ENCODE measurements at regions not wholly inside any gene's neighbourhood (a gene's known extent, or its start where the extent isn't known, plus 50 kb on each side); places are given as distances from the start of the nearest gene placed in this dataset.
"Not testable (repeated sequence)": the region's sequence is repeated elsewhere in the genome, so short reads cannot be mapped to it uniquely, and the experiment has no call there.

DNA sequence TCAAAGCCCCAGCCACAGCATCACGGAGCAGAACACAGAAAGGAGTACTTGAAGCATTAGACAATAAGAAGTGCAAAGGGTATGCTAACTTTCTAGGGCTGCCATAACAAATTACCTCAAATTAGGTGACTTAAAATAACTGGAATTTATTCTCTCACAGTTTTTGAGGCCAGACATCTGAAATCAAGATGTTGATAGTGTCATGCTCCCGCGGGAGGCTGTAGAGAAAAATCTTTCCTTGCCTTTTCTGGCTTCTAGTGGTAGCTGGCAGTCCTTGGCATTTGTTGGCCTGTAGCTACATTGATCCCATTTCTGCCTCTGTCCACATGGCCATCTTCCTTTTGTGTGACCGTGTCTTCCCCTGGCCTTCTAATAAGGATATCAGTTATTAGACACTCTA is 51.9 kb upstream of the SPDL1 start:
- DNase-seq (ENCODE audit: low read depth), result no peak

DNA sequence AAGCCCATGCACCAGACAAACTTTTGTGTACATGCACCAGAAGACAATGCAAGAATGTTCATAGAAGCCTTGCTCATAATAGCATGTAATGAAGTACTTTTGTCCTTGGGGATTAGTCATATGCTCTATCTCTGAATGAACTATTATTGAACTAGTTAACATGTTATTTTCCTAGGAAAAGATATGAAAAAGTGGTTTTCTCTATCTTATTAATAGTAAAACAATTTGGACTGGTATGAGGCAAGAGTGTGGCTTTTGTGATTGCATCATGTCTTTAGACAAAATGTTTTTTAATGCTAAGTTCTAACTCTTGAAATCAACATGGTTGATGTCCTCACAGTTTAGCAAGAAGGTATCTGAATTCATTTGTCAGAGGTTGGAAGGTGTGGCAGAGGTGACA is 55.7 kb upstream of the SPDL1 start:
- DNase-seq (ENCODE audit: low read depth), result peak; percentile 7

DNA sequence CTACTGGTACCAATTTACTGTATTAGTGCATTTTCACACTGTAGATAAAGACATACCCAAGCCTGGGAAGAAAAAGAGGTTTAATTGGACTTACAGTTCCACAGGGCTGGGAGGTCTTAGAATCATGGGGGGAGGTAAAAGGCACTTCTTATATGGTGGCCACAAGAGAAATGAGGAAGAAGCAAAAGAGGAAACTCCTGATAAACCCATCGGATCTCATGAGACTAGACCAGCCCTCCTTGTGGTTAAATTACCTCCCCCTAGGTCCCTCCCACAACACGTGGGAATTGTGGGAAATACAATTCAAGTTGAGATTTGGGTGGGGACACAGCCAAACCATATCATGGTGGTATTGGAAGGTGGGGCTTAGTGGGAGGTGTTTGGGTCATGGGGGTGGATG is 56.5 kb upstream of the SPDL1 start:
- DNase-seq (ENCODE audit: low read depth), result no peak

DNA sequence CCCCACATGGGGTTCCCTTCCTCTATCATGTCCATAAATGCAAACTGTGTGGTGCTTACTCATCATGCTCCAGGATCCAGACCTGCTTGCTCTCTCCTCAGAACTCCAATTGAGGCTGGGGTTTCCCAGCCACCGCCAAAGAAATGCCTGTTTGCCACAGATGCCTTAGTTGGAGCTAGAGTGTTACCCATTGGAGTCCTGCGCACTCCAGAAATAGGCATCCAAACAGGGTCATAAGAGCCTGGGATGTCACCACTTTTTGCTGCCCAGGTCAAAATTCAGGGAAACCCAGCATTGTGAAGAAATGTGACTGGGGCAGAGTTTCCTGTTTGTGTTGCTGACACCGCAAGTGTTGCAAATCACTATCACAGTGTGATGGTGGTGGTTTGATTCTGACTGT is 60.7 kb upstream of the SPDL1 start:
- no peak for DNase-seq (ENCODE audit: low read depth)

DNA sequence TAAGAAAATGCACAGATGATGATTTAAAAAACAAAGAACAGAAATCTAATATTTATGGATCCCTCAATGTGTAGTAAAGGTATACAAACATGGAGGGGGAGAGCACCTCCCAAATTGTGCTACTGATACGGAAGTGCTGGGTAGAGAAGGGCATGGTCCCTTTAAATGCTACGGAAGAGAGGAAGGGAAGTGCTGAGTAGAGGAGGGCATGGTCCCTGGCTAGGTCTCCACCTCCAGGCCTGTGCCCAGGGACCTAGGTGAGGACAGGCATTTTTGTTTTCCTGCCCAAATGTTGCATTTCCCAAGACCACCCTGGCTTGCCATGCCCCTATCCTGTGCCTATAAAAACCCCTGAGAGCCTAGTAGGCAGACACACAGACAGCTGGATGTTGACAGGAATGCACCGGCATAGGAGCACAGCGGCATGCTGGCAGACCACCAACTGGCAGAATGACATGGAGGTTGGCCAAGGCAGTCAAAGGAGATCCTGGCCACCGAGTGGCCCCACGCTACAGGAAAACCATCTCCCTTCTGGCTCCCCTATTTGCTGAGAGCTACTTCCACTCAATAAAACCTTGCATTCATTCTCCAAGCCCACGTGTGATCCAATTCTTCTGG is 62.1 kb upstream of the SPDL1 start:
- DNase-seq (ENCODE audit: low read depth), result no peak

DNA sequence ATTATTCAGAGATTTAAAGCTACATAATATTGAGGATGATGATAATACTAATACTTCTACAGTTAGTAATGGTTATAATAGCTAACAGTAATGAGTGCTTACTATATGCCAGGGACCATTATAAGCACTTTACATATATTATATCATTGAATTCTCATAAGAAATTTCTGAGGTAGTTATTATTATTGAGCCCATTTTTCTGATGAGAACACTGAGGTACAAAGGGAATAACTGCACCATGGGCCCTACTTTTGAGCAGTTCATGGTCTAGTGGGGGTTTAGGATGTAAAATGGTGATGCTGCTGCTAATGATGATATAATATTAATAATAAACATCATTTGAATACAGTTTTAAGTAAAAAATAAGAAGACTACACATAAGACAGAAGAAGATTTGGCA is 64.2 kb upstream of the SPDL1 start:
- DNase-seq (ENCODE audit: low read depth), result no peak

DNA sequence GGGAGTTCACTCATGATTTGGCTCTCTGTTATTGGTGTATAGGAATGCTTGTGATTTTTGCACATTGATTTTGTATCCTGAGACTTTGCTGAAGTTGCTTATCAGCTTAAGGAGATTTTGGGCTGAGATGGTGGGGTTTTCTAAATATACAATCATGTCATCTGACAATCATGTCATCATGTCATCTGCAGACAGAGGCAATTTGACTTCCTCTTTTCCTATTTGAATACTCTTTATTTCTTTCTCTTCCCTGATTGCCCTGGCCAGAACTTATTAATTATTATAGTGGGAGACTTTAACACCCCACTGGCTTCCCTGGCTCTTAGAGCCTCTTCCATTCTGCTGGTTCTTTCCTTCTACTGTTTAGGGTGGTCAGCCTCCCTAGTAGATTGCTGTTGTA is 64.8 kb upstream of the SPDL1 start:
- DNase-seq (ENCODE audit: low read depth), result not testable (repeated sequence)

DNA sequence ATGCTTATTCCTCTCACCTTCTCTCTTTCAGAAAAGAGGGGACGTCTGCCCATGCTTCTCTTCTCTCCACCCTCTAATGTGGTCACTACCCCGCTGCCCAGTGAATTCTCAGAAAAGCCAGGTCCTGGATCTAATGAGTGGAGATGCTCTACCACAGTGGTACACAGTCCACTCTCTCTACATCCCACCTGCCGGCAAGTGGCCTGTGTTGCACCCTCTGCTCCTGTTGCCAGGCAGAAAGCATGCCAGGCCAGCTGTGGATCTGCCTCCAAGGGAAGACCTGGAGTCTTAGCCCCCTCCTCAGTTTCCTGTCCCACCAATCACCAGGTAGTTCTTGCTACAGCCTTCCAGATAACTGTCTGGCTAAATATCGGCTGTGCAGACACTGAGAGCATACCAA is 71.2 kb upstream of the SPDL1 start:
- DNase-seq (ENCODE audit: low read depth), result no peak

DNA sequence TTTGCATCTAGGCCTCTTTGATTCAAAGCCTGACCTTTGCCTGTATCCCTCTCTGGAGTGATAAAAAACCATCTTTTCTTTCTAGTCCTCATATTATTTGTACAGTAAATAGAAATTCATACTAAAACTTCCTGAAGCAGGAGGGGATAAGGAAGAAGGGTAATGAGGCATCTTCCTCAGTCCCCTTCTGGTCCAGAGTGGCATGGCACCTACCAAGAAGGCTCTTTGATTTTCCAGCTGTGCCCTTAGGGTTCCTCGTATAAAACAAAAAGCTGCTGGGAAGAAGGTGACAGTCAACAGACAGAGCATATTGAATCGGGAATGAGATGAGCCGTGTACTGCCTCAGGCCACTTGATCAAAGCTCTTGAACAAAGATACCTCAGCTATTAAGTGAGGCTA is 71.9 kb upstream of the SPDL1 start:
- no peak for DNase-seq (ENCODE audit: low read depth)

DNA sequence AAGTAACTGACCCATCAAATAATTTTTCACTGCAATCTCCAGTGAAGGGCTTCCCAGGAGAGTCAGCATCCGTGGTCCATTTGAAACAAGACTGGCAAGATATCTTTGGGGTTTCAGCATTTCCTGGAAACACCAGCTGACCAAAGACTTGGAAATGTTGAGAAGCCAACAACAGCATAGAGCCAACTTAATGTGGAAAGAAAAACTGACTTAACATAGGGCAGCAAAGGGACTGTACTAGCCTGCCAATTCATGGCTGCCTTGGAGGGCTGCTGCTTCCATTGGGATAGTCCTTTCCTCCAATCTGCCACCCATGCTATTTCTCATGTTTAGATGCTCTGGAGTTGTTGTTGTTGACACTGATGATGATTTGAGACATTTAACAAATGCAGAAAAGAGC is 76.5 kb upstream of the SPDL1 start:
- DNase-seq (ENCODE audit: low read depth), result no peak

DNA sequence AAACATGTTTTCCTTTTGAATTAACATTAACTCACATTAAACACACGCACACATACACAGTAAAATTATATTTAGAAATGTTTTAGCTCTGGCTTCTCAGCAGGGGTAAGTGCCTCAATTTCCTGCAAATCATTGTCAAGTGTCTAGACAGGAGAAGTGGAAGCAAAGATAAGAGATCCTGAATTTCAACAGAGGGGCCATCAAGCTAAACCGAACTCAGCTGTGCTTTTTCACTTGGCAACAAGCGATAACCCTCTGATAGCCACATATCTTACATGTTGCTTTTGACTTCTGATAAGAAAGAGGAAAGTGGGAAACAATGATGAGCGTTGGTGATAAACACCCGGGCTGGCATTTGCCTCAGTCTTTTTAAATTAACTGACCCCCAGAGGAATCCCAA is 79.7 kb upstream of the SPDL1 start:
- no peak for DNase-seq (ENCODE audit: low read depth)

DNA sequence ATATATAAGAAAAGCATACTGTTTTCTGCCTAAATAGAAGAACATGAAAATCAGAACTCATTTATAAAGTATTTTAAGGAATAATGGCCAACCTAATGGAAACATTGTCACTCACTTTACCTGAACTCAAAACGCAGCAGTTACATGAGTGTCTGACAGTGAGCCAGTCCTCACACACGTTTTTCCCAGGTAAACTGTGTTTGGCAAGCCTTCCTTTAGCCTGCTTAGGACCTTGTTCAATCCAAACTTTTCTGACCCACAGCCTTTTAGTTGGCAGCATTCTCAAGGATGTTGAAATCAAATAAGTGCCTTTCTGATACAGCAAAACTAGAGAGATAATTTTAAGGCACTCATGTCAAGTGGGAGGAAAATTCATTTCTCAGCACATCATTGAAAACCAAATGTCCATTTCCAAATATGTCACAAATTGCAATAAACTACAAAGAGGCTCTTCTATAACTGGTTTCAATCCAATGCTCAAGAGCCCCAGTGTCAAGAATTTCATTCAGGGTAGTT is 83.5 kb upstream of the SPDL1 start:
- no peak for DNase-seq (ENCODE audit: low read depth)

DNA sequence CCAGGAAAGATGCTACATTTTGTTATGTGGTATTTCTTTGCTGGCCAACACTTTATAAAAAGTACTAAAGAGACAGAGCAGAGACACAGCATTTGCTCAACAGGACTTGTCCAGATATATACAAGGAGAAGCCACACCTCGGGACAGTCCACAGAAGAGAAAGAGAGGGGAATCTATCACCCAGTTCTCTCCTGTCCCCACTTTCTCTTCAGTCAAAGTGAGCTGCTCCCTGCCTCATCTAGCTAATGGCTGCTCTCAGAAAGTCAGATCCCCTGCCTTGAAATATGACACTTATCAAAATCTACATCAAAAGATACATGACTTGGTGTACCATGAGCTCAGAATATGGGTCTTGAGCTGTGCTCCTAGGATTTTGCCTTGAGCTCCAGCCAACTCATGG is 86.7 kb upstream of the SPDL1 start:
- DNase-seq (ENCODE audit: low read depth), result no peak

DNA sequence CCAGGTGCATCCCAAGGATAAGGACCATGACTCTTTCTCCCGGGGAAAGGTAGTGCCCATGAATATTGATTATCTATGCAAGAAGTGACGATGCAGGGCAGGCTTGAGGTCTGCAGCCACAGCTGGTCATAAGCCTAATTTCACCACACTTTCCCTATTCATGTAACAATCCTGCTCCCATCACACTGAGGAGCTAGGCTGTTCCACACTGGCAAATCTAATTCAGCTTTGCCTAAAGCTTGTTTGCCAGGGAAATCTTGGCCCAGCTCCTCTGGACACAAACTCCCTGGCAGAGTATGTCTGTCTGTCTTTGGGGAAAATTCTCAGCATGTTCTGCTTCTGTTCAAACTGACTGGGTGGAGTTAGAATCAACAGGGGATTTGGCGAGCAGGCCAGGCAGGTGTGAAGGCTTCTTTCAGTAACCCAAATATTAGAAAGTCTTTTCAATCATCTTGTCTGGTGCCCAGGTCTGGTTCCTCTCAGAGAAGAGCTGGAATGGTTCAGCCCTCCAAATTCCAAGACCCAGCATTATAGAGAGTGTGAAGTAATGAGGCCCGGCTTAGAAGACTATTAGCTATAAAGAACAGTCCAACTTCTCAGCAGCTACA is 88.5 kb upstream of the SPDL1 start:
- no peak for DNase-seq (ENCODE audit: low read depth)

DNA sequence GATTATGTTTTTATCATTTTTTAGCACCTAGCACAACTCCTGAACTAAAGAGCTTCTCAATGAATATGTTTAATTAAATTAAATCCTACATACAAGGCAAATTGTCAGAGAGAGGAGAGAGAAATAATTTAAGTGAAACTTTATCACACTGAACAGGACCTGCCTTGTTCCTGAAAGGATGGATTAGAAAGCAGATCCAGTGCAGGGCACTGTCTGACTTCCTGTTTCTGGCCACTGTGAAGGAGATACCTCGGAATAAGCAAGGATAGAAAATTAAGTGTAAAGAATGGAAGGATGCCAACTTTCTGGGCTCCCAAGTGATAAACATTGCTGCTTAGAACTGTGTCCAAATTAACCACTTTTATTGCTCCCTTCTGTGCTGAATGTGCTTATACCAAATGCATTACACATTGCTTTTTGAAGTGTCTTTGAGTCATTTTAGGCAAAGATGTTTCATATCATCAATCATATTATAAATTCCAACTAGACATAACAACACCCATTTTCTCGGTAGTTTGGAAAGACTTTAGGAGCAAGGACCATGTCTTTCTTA is 89.1 kb upstream of the SPDL1 start:
- DNase-seq (ENCODE audit: low read depth), result no peak

DNA sequence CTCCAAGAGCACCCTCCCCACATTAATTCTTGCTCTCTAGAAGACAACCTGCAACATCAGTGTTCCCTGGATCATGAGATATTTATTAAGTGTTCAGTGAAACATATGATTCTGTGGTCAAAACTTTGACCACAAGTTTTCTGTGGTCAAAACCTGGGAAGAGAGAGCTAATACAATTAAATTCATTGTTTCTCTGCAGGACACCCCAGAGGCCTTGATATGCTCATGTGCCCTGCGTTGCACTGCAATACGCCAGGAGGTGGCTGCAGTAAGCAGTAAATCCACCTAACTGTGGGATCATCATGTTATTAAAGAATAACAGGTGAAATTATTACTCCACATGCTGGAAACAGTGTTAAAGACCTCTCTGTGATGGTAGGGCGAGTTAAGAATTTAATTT is 109.3 kb upstream of the SPDL1 start:
- DNase-seq (ENCODE audit: low read depth), result no peak

DNA sequence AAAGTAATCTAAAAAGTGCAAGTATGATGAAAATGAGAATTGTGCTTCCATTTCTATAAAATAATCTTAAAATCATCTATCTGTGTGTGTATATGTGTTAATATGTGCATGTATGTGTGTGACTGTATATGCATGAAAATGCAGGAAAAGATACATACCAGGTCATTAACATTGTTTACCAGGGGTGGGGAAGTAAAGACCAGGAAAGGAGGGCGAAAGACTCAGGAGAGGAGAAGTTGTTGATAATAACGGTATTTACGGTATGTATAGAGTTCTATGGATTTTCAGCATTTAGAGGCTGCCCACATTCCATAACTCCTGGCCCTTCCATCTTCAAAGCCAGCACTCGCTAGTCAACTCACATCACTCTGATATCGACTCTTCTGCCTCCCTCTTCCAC is 111.0 kb upstream of the SPDL1 start:
- DNase-seq (ENCODE audit: low read depth), result no peak

DNA sequence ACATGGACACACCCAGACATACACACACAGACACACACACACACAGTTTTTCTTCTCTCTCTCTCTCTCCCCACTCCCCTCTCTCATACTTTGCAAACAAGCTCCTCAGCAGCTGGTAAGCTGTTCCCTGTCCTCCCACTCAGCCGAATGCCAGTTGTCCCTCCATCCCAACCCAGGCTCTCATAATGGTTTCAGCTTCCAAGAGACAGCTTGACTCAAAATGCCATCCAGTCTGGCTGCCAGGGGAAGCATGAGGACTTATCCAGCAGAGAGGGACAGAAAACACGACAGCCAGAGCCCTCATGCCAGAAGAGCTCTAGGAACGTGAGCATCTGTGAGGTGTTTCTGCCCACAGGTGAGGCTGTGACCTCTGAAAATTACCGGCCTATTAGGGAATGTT is 112.6 kb upstream of the SPDL1 start:
- no peak for DNase-seq (ENCODE audit: low read depth)

DNA sequence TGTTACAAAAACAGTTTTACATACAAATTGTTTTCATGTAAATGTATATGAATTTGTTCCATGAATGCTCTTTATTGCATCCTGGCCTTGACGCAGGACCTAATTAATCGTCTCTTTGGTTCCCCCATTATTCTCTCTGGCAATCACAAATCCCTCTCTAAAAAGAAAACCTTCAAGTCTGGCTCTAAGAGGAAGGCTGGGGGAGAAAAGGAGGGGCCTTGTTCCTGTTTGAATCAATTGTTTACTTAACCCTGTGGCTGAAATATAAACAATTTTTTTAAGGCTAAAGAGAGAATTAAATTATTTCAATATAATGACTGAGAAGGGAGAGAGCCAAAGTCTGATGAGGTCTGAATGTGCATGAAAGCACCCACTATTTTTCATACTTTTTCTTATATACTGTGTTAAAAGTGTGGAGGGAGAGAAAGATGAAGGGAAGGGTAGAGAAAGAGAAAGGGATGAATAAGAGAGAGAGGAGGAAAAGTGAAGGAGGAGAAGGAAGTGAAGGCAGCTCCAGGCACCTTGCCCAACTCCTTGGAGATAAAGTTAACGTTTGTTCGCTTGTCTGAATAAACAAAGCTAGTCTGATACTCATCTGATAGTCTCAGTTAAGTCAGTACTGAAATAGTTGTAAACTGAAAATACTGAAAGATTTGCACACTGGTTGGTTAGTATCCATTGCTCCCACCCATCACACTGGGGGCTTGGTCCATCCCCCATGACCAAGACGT is 116.4 kb upstream of the SPDL1 start:
- DNase-seq (ENCODE audit: low read depth), result peak; percentile 4

DNA sequence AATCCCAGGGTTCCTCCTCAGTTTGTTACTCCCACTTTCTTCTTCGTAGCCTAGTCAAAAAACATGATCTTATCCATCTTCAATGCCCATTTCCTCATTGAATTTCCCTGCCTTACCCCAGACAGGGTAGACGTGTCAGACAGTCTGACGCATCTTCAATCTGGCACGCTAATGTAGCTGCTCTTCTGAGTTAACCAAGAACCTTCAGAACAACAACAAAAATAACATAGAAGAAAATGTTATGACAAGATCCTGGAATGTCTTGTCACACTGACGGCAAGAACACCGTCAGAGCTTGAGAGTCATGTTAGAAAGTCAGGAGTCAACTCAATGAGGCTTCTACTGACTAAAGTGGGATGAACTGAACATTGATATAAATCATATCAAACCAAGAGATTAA is 122.7 kb upstream of the SPDL1 start:
- no peak for DNase-seq (ENCODE audit: low read depth)

DNA sequence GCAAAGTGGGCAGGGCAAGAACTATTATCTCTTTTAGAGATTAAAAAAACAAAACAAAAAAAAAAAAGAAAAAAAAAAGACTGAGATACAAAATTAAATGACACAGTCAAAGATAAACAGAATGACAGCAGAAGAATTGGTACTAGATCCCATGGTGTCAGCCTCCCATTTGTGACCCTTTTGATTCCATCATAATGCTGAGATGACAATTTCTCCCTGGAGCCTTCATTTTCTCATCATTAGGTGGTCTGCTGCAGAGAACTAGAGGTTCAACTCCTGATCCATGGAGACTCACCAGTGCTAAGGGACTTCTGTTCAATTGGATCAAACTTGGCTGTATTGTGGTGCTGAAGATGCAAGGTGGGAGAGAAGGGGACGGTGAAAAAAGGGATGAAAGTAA is 123.5 kb upstream of the SPDL1 start:
- DNase-seq (ENCODE audit: low read depth), result no peak

DNA sequence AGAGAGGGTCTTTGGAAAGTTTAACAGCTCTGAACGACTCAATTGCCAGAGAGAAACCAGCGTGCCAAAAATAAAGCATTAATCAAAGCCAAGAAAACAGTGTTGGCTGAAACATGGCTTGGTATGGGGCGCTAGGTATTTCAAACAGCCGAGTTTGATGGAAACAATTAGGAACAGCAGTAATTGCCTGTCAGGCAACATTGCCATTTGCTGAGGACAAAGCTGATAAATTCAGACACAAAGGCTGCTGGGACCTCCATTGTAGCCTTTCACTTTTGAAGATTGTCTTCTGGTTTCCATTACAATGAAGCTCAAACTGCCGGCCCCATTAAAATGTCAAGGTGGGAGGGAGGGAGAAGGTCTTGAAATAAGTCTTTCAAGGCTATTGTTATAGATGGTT is 125.4 kb upstream of the SPDL1 start:
- no peak for DNase-seq (ENCODE audit: low read depth)

DNA sequence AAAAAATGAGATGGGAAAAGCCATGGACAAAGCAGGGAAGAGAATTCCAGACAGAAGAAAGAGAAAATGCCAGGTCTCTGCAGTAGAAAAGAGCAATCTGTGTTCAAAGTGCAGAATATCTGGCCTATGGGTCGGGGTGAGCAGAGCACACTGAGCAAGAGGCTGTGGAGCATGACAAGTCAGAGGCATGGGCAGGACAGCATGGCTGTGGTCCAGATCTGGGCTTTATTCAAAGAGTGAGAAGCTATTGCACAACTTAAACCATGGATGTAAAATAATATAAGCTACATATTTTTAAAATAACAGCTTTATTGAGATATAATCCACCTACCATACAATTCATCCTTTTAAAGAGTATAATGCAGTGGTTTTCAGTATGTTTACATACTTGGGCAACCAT is 133.1 kb upstream of the SPDL1 start:
- peak; percentile 15 for DNase-seq (ENCODE audit: low read depth)

Measured in iris pigment epithelial cell (primary cell).